Transverse colon (tissue), 4 donors: ENCODE measurements at regions not wholly inside any gene's neighbourhood (a gene's known extent, or its start where the extent isn't known, plus 50 kb on each side); places are given as distances from the start of the nearest gene placed in this dataset.
"Not testable (repeated sequence)": the region's sequence is repeated elsewhere in the genome, so short reads cannot be mapped to it uniquely, and the experiment has no call there.

Experiments
- DNase-seq: peaks from one replicate; pipeline ENCODE4 v3.0.0-alpha.2; 2019
- H3K27ac ChIP-seq, 4 donors: fragments of 200-600 bp; sonication (generic); 2 replicates each; pipeline ENCODE4 v1.5.1; 2016 to 2018; ENCODE audit warnings: inconsistent platforms in 4 of 4
- H3K27me3 ChIP-seq: fragments of 200-600 bp; sonication (generic); 2 replicates; pipeline ENCODE4 v1.5.1; 2017; ENCODE audit warnings: inconsistent platforms
- H3K36me3 ChIP-seq, 4 donors: fragments of 200-600 bp; sonication (generic); 2 replicates each; pipeline ENCODE4 v1.5.1; 2017 to 2019; ENCODE audit warnings: inconsistent platforms in 4 of 4
- H3K4me1 ChIP-seq, 4 donors: fragments of 200-600 bp; sonication (generic); 2 replicates each; pipeline ENCODE4 v1.5.1; 2017 to 2020; ENCODE audit warnings: inconsistent platforms in 4 of 4
- H3K4me3 ChIP-seq, 4 donors: fragments of 200-600 bp; sonication (generic); 1 replicate in 1 of 4; 2 replicates in 3 of 4; pipeline versions ENCODE4 v1.5.1 to v1.6.1; 2017 to 2019; ENCODE audit warnings: inconsistent platforms in 4 of 4
- H3K9me3 ChIP-seq, 2 donors: fragments of 200-600 bp; sonication (generic); 2 replicates each; pipeline ENCODE4 v1.5.1; 2017 to 2019; ENCODE audit warnings: inconsistent platforms in 2 of 2
- EP300 ChIP-seq: sonication (generic); formaldehyde crosslinking; IDR thresholded peaks from one replicate; pipeline ENCODE4 v1.6.1; 2017; ENCODE audit warnings: antibody characterized with exemption, low read depth
- POLR2A ChIP-seq: fragments of 450-650 bp; IDR thresholded peaks from one replicate; pipeline ENCODE4 v1.6.1; 2016; ENCODE audit warnings: antibody characterized with exemption, mild to moderate bottlenecking, moderate library complexity
- POLR2AphosphoS5 ChIP-seq, 3 donors: sonication (generic); formaldehyde crosslinking; IDR thresholded peaks; one replicate each; pipeline ENCODE4 v1.6.1; 2016; ENCODE audit warnings: antibody characterized with exemption in 3 of 3
- WGBS, 2 donors: methylation state at CpG; one replicate each; pipeline ENCODE4 v1.1.5; 2018; ENCODE audit warnings: low coverage in 1 of 2; 5-methylcytosine and 5-hydroxymethylcytosine counted together
- in situ Hi-C, 4 donors: fragments of 200-750 bp; cut with MboI; loops; one replicate each; pipeline versions ENCODE4 v1.15.0 to v1.15.1; 2017; ENCODE audit warnings: low sequenced_read_pairs in 3 of 4, low pct_ligation_motif_present in 1 of 4, low pct_unique_long_range_greater_than_20kb in 1 of 4
- intact Hi-C: fragments of 100-400 bp; cut with DNase I; formaldehyde crosslinking; loops from one replicate; pipeline ENCODE4 v1.15.1; 2023; ENCODE audit warnings: low total_unique reads
- TF ChIP-seq, protein P1 (sequence below), 5 experiments: fragments of 200-600 bp in 3 of 5; fragments of 450-650 bp in 2 of 5; sonication (generic) in 3 of 5; IDR thresholded peaks; 1 replicate in 2 of 5; 2 replicates in 3 of 5; pipeline ENCODE4 v1.5.1; 2016 to 2017; ENCODE audit warnings: antibody characterized with exemption in 5 of 5, inconsistent platforms in 3 of 5, mild to moderate bottlenecking in 2 of 5, moderate library complexity in 1 of 5

DNA sequence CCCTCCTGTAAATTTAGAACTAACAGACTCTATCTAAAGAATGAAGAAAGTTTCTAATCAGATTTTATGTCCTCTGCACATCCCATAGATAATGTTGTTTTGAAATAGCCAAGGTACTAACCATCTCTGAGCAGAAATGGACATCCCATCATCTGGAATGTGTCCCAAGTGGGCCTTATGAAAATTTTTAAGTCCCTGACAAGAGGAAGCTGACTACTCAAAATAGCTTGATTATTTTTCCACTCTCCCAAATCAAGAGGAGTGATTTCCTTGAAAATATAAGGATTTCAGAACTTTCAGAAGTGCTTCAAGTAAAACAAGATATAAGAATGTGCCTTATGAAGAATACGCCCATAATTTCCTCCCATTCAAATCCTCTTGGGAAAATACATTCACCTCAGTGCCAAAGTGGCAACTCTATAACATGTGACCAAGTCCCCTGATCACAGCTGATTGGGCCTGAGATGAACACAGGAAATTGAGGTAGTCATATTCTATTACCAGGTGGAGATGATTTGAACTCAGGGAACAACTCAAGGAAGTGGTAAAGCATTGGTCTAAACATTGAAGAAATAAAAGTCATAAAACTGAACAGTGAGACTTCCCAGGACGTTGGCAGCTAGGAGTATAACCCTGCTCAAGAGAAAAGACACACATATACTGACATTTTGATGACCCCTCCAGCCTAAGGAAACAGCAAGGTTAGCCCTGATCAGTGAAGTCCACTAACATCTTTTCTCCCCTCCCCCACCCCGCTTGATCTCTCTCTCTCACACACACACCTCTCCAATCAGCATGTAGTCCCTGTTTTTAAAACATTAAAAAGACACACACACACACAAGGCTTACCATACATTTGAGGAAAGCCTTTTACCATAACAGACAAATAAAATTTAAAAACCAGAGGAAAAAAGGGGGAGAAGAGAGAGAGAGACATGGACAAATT is 70.8 kb upstream of the TEAD1 start:
- Histone ChIP-seq H3K4me3 (no peak overlapping the region), H3K27ac (no peak overlapping the region), H3K36me3 (no peaks in the 10 kb centered on the region), H3K27me3 (no peaks in the 10 kb centered on the region), H3K9me3 (no peaks in the 10 kb centered on the region), H3K4me1 (peaks cover 0 to 20% (median 2%) of the 10 kb centered on the region in 4 donors)
- no peak for DNase-seq
- in situ Hi-C loops, result no loop called here
- TF ChIP-seq, protein P1, sequence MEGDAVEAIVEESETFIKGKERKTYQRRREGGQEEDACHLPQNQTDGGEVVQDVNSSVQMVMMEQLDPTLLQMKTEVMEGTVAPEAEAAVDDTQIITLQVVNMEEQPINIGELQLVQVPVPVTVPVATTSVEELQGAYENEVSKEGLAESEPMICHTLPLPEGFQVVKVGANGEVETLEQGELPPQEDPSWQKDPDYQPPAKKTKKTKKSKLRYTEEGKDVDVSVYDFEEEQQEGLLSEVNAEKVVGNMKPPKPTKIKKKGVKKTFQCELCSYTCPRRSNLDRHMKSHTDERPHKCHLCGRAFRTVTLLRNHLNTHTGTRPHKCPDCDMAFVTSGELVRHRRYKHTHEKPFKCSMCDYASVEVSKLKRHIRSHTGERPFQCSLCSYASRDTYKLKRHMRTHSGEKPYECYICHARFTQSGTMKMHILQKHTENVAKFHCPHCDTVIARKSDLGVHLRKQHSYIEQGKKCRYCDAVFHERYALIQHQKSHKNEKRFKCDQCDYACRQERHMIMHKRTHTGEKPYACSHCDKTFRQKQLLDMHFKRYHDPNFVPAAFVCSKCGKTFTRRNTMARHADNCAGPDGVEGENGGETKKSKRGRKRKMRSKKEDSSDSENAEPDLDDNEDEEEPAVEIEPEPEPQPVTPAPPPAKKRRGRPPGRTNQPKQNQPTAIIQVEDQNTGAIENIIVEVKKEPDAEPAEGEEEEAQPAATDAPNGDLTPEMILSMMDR (IDR thresholded peaks at IDR 0.05), result no peak
- TF ChIP-seq POLR2A (no peak), POLR2AphosphoS5 (IDR thresholded peaks at IDR 0.05) (peak in 1 of 3 donors; percentile 61)
- intact Hi-C loops, result no loop called here
- 36 to 58% methylated on average over 3 of the region's 3 CpGs for WGBS, 2 donors

DNA sequence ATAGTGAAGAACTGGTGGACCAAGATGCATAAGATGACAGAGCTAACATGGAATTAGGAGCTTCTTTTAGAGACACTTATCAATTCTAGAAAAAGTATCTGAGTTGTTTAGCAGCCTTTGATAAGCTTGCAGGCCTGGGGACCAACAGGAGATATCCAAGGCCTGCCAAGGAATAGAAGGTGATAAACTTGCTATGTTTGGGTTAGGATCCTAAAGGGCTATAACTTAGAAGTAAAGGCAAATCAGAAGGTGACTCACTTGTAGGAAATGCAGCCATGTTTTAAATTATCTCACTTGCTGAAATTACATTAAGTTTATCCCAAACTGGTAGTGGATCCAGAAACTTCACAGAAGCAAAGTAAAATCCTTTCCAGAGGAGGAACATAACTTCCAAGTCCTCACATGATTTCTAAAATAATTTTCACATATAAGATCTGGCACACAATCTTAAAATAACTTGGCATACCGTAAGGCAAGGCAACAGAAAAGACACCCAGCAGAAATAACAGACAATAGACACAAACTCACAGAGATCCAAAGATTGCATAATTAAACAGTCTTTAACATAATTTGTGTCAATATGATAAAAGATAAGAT is 69.6 kb upstream of the TEAD1 start:
- Histone ChIP-seq H3K27me3 (no peaks in the 10 kb centered on the region), H3K4me3 (no peak overlapping the region), H3K4me1 (peaks cover 0 to 12% (median 2%) of the 10 kb centered on the region in 4 donors), H3K9me3 (no peaks in the 10 kb centered on the region), H3K27ac (no peak overlapping the region), H3K36me3 (no peaks in the 10 kb centered on the region)
- WGBS, 2 donors, result 78% methylated on average over 1 of the region's 1 CpG
- in situ Hi-C loops, result no loop called here
- intact Hi-C loops, result no loop called here
- TF ChIP-seq EP300 (no peak), POLR2A (no peak), POLR2AphosphoS5 (IDR thresholded peaks at IDR 0.05) (no peak)
- TF ChIP-seq, protein P1 (IDR thresholded peaks at IDR 0.05), result no peak
- DNase-seq, result no peak

DNA sequence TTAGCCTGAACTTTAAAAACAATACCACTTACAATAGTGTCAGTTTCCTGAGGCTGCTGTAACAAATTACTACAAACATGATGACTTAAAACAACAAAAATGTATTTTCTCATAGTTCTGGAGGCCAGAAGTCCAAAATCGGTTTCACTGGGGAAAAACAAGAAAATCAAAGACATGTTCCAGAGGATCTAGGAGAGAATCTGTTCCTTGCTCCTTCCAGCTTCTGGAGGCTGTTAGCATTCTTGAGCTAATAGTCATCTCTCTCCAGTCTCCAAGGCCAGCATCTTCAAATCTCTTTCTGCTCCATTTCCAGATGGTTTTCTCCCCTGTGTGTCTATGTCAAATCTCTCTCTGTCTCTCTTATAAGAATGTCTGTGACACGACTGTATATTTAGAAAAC is 67.6 kb upstream of the TEAD1 start:
- H3K27ac ChIP-seq, result peak overlapping the region in 1 of 4 donors; percentile 11
- TF ChIP-seq, protein P1 (IDR thresholded peaks at IDR 0.05), result no peak
- TF ChIP-seq EP300 (no peak), POLR2A (no peak), POLR2AphosphoS5 (IDR thresholded peaks at IDR 0.05) (no peak)
- no peaks in the 10 kb centered on the region for H3K27me3 ChIP-seq
- H3K4me1 ChIP-seq, result peaks cover 0 to 3% (median 0%) of the 10 kb centered on the region in 4 donors
- no peaks in the 10 kb centered on the region for H3K36me3 ChIP-seq
- no peak overlapping the region for H3K4me3 ChIP-seq
- peaks cover 0 to 3% of the 10 kb centered on the region in 2 donors for H3K9me3 ChIP-seq
- in situ Hi-C loops (no loop called here), intact Hi-C loops (no loop called here)
- no peak for DNase-seq
- 57 to 58% methylated on average over 2 of the region's 2 CpGs for WGBS, 2 donors

DNA sequence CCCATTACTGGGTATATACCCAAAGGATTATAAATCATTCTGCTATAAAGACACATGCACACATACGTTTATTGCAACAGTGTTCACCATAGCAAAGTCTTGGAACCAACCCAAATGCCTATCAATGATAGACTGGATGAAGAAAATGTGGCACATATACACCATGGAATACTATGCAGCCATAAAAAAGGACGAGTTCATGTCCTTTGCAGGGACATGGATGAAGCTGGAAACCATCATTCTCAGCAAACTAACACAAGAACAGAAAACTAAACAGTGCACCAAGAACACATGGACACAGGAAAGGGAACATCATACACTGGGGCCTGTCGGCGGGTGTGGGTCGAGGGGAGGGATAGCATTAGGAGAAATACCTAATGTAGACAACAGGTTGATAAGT is 65.5 kb upstream of the TEAD1 start:
- H3K27me3 ChIP-seq, H3K4me3 ChIP-seq, H3K9me3 ChIP-seq, H3K36me3 ChIP-seq, intact Hi-C loops, H3K4me1 ChIP-seq, in situ Hi-C loops, H3K27ac ChIP-seq, DNase-seq: not testable (repeated sequence)
- 74 to 89% methylated on average over 4 to 5 of the region's 5 CpGs for WGBS, 2 donors
